ENCODE measurements at regions not wholly inside any gene's neighbourhood (a gene's known extent, or its start where the extent isn't known, plus 50 kb on each side); places are given as distances from the start of the nearest gene placed in this dataset.

- Histone ChIP-seq H2AFZ (ENCODE audit: low read depth, low read length) (no peak overlapping the region), H3K9me3 (replicated peaks; ENCODE audit: control insufficient read depth, insufficient read depth, low read length) (peaks cover 7% of the 10 kb centered on the region), H3K9me1 (replicated peaks; ENCODE audit: control insufficient read depth, extremely low read depth, insufficient read depth, low read length) (no peaks in the 10 kb centered on the region), H3K27me3 (ENCODE audit: control insufficient read depth in 2 of 2, insufficient read depth in 2 of 2, low read length in 2 of 2) (no peaks in the 10 kb centered on the region), H4K20me1 (replicated peaks; ENCODE audit: control insufficient read depth, extremely low read depth, insufficient read depth, low read length) (no peaks in the 10 kb centered on the region), H3K36me3 (ENCODE audit: control insufficient read depth in 2 of 2, extremely low read depth in 1 of 2, insufficient read depth in 2 of 2, low read length in 2 of 2) (no peaks in the 10 kb centered on the region), H3K79me2 (ENCODE audit: control insufficient read depth, insufficient read depth, low read length) (no peaks in the 10 kb centered on the region), H3K4me3 (replicated peaks in 1 of 3; ENCODE audit: insufficient read depth in 1 of 3, low read depth in 1 of 3, low read length in 3 of 3) (no peak overlapping the region), H3K4me1 (ENCODE audit: control insufficient read depth, extremely low read depth, insufficient read depth, low read length) (no peaks in the 10 kb centered on the region), H3K9ac (replicated peaks; ENCODE audit: extremely low read depth, insufficient read depth, low read length) (no peak overlapping the region), H3K27ac (ENCODE audit: insufficient read depth, low read depth, low read length) (no peak overlapping the region), H3K4me2 (ENCODE audit: insufficient read depth, low read length) (no peak overlapping the region)
- FAIRE-seq (no peak), DNase-seq (ENCODE audit: low read depth, low spot score) (no peak)
- CTCF ChIA-PET = no interaction called here
- BruUV-seq (replicated peaks) = no TSS peak
- intact Hi-C loops (cut with micrococcal nuclease) (no loop called here), dilution Hi-C loops (cut with MboI; ENCODE audit: extremely low pct_ligation_motif_present, low sequenced_read_pairs) (no loop called here)
- POLR2A ChIA-PET = no interaction called here
- no peak for TF ChIP-seq EZH2 (IDR thresholded peaks at IDR 0.05; ENCODE audit: borderline replicate concordance, low read depth, low read length, severe bottlenecking)
- TF ChIP-seq GATA2 (IDR thresholded peaks at IDR 0.05; ENCODE audit: insufficient read depth, insufficient read length, low read depth, low read length) = no peak
- no peak for TF ChIP-seq FOS (IDR thresholded peaks at IDR 0.05; ENCODE audit: borderline replicate concordance, insufficient read depth, low read length)
- TF ChIP-seq POLR2AphosphoS5 (IDR thresholded peaks at IDR 0.05; ENCODE audit: insufficient read depth, low read depth, low read length) = no peak
- no peak for TF ChIP-seq MYC (IDR thresholded peaks at IDR 0.05; ENCODE audit: low read depth, low read length)
- no peak for TF ChIP-seq MAX (IDR thresholded peaks at IDR 0.05; ENCODE audit: insufficient read depth, insufficient read length)
These were observed 415.2 kb downstream of the VRK1 start for GRCh38 chr14:97212399-97212798.

- intact Hi-C loops (cut with micrococcal nuclease) (no loop called here), dilution Hi-C loops (cut with MboI; ENCODE audit: extremely low pct_ligation_motif_present, low sequenced_read_pairs) (no loop called here)
- no peak overlapping the region for H3K4me3 ChIP-seq (replicated peaks in 1 of 3; ENCODE audit: insufficient read depth in 1 of 3, low read depth in 1 of 3, low read length in 3 of 3)
- BruUV-seq (replicated peaks) = no TSS peak
- H3K4me2 ChIP-seq (ENCODE audit: insufficient read depth, low read length) = no peak overlapping the region
- no peaks in the 10 kb centered on the region for H4K20me1 ChIP-seq (replicated peaks; ENCODE audit: control insufficient read depth, extremely low read depth, insufficient read depth, low read length)
- FAIRE-seq (no peak), DNase-seq (ENCODE audit: low read depth, low spot score) (no peak)
- no peaks in the 10 kb centered on the region for H3K79me2 ChIP-seq (ENCODE audit: control insufficient read depth, insufficient read depth, low read length)
- no peak overlapping the region for H2AFZ ChIP-seq (ENCODE audit: low read depth, low read length)
- no peak overlapping the region for H3K27ac ChIP-seq (ENCODE audit: insufficient read depth, low read depth, low read length)
- ChIA-PET CTCF (no interaction called here), POLR2A (no interaction called here)
- H3K9me1 ChIP-seq (replicated peaks; ENCODE audit: control insufficient read depth, extremely low read depth, insufficient read depth, low read length) = no peaks in the 10 kb centered on the region
- no peaks in the 10 kb centered on the region for H3K36me3 ChIP-seq (ENCODE audit: control insufficient read depth in 2 of 2, extremely low read depth in 1 of 2, insufficient read depth in 2 of 2, low read length in 2 of 2)
- H3K9ac ChIP-seq (replicated peaks; ENCODE audit: extremely low read depth, insufficient read depth, low read length) = no peak overlapping the region
- TF ChIP-seq MYC (IDR thresholded peaks at IDR 0.05; ENCODE audit: low read depth, low read length) (no peak), POLR2A (IDR thresholded peaks at IDR 0.05; ENCODE audit: low read depth, low read length) (no peak), GATA2 (IDR thresholded peaks at IDR 0.05; ENCODE audit: insufficient read depth, insufficient read length, low read depth, low read length) (no peak), CTCF (IDR thresholded peaks at IDR 0.05; ENCODE audit: extremely low read depth in 1 of 2, insufficient read depth in 1 of 2, low read depth in 1 of 2, low read length in 2 of 2) (no peak), MAX (IDR thresholded peaks at IDR 0.05; ENCODE audit: insufficient read depth, insufficient read length) (no peak), JUN (IDR thresholded peaks at IDR 0.05; ENCODE audit: borderline replicate concordance, insufficient read depth, insufficient read length, low read depth) (no peak), EZH2 (IDR thresholded peaks at IDR 0.05; ENCODE audit: borderline replicate concordance, low read depth, low read length, severe bottlenecking) (no peak), FOS (IDR thresholded peaks at IDR 0.05; ENCODE audit: borderline replicate concordance, insufficient read depth, low read length) (no peak), POLR2AphosphoS5 (IDR thresholded peaks at IDR 0.05; ENCODE audit: insufficient read depth, low read depth, low read length) (no peak)
- H3K27me3 ChIP-seq (ENCODE audit: control insufficient read depth in 2 of 2, insufficient read depth in 2 of 2, low read length in 2 of 2) = no peaks in the 10 kb centered on the region
- no peaks in the 10 kb centered on the region for H3K4me1 ChIP-seq (ENCODE audit: control insufficient read depth, extremely low read depth, insufficient read depth, low read length)
- H3K9me3 ChIP-seq (replicated peaks; ENCODE audit: control insufficient read depth, insufficient read depth, low read length) = peaks cover 6% of the 10 kb centered on the region
These were observed 416.5 kb downstream of the VRK1 start for GRCh38 chr14:97213720-97214119.
